ENCODE measurements at regions not wholly inside any gene's neighbourhood (a gene's known extent, or its start where the extent isn't known, plus 50 kb on each side); places are given as distances from the start of the nearest gene placed in this dataset.

DNA sequence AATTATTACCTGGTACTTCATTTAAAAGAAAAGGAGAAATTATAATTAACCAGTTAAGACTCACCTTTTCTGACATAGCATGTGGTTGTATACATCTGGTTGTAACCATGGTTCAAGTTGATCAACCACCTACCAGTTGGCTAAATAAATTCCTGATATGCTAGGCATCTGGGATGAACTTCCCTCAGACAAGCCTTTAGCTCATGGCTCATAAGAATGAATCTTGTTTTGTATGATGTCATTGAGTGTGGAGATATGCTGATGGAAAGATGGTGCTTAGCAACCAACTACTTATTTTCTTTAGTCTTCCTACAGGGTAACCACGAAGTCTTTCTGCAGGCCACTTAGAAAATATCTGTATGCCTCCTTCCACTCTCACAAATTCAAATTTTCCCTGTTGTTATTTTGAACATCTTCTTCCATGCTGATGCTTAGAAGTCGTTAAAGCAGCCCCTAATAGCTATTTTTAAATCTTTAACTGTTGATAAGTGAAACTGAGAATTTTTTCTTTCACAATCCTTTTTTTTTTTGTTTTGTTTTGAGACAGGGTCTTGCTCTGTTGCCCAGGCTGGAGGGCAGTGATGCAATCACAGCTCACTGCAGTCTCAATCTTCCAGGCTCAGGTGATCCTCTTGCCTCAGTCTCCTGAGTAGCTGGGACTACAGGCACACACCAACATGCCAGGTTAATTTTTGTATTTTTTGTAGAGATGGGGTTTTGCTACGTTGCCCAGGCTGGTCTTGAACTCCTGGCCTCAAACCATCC, 51.9 kb upstream of the PTHLH start:
- Histone ChIP-seq H3K14ac (replicated peaks; ENCODE audit: low read depth, low read length) (0 out of 2 replicates have a peak overlapping the region, but pooled peaks have one; percentile 46), H2AK9ac (replicated peaks; ENCODE audit: low read depth, low read length, poor library complexity) (no peak overlapping the region), H2BK120ac (ENCODE audit: low read depth, low read length) (peak overlapping the region; percentile 77), H3K23ac (ENCODE audit: low read depth, low read length) (no peak overlapping the region), H3K27ac (ENCODE audit: insufficient read depth, low read length) (no peak overlapping the region), H2BK15ac (ENCODE audit: low read depth, low read length) (peak overlapping the region; percentile 65; the same call in 2 of the 3 replicates), H3K18ac (ENCODE audit: low read depth, low read length) (peak overlapping the region; percentile 43; the same call in 1 of the 2 replicates), H4K91ac (ENCODE audit: insufficient read depth, low read depth, low read length) (no peak overlapping the region), H3K79me1 (ENCODE audit: low read depth in 1 of 2, low read length in 2 of 2) (no peaks in the 10 kb centered on the region), H2AK5ac (ENCODE audit: low read depth, low read length) (peak overlapping the region; percentile 43; the same call in 1 of the 2 replicates), H3K9ac (ENCODE audit: low read depth, low read length) (no peak overlapping the region), H4K20me1 (ENCODE audit: insufficient read depth, low read length) (no peaks in the 10 kb centered on the region), H3K9me3 (ENCODE audit: control insufficient read depth, insufficient read depth, low read length) (no peaks in the 10 kb centered on the region), H3K4me2 (ENCODE audit: low read depth, low read length) (no peak overlapping the region), H2AFZ (replicated peaks; ENCODE audit: low read length, poor library complexity) (no peak overlapping the region), H2BK20ac (ENCODE audit: low read depth, low read length) (peak overlapping the region; percentile 76; the same call in 1 of the 2 replicates), H4K5ac (ENCODE audit: low read depth, low read length) (peak overlapping the region; percentile 27; the same call in 1 of the 2 replicates), H4K8ac (ENCODE audit: low read depth in 2 of 2, low read length in 2 of 2) (peak overlapping the region in 1 of 2 experiments; percentile 91; a peak in 3 of 4 replicates), H3K4me1 (ENCODE audit: control insufficient read depth, insufficient read depth, low read length) (peaks cover 8% of the 10 kb centered on the region), H3K27me3 (ENCODE audit: control insufficient read depth, insufficient read depth, low read length) (no peaks in the 10 kb centered on the region), H3K4ac (ENCODE audit: low read depth, low read length) (peak overlapping the region; percentile 5; the same call in 1 of the 2 replicates), H3K36me3 (ENCODE audit: control insufficient read depth, insufficient read depth, low read length) (no peaks in the 10 kb centered on the region), H3K56ac (ENCODE audit: extremely low read depth, insufficient read depth, low read length) (no peak overlapping the region), H3K4me3 (ENCODE audit: insufficient read depth, low read depth, low read length) (no peak overlapping the region), H3K9me1 (ENCODE audit: insufficient read depth, low read length) (peaks cover 5% of the 10 kb centered on the region; the same call in 1 of the 2 replicates), H2BK5ac (ENCODE audit: low read depth, low read length, poor library complexity, severe bottlenecking) (peak overlapping the region; percentile 96)
- dilution Hi-C loops (cut with HindIII; ENCODE audit: low sequenced_read_pairs, unreplicated experiment) (no loop called here), intact Hi-C loops (cut with micrococcal nuclease) (no loop called here), in situ Hi-C loops (cut with MboI; ENCODE audit: low sequenced_read_pairs) (no loop called here)
- DNase-seq (peak; percentile 92), ATAC-seq (ENCODE audit: low read depth) (peak; percentile 30)
- ChIA-PET POLR2A (ENCODE audit: unreplicated experiment) (no interaction called here), CTCF (interaction anchor here (0.7 kb wide), 1 partner anchor 298 kb away, joined by 3 read pairs; no protein-coding TSS in a partner anchor)
- no CpG with 5 or more reads among the region's 3 CpGs for WGBS, 2 experiments (ENCODE audit: extremely low coverage in 2 of 2, insufficient read length in 1 of 2)
- peak; percentile 34 for TF ChIP-seq CEBPB (IDR thresholded peaks at IDR 0.05; ENCODE audit: low read depth, low read length)
- TF ChIP-seq, protein P1, sequence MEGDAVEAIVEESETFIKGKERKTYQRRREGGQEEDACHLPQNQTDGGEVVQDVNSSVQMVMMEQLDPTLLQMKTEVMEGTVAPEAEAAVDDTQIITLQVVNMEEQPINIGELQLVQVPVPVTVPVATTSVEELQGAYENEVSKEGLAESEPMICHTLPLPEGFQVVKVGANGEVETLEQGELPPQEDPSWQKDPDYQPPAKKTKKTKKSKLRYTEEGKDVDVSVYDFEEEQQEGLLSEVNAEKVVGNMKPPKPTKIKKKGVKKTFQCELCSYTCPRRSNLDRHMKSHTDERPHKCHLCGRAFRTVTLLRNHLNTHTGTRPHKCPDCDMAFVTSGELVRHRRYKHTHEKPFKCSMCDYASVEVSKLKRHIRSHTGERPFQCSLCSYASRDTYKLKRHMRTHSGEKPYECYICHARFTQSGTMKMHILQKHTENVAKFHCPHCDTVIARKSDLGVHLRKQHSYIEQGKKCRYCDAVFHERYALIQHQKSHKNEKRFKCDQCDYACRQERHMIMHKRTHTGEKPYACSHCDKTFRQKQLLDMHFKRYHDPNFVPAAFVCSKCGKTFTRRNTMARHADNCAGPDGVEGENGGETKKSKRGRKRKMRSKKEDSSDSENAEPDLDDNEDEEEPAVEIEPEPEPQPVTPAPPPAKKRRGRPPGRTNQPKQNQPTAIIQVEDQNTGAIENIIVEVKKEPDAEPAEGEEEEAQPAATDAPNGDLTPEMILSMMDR (conservative IDR thresholded peaks at IDR 0.05; ENCODE audit: low read depth, low read length), result no peak
- TF ChIP-seq, protein P2, sequence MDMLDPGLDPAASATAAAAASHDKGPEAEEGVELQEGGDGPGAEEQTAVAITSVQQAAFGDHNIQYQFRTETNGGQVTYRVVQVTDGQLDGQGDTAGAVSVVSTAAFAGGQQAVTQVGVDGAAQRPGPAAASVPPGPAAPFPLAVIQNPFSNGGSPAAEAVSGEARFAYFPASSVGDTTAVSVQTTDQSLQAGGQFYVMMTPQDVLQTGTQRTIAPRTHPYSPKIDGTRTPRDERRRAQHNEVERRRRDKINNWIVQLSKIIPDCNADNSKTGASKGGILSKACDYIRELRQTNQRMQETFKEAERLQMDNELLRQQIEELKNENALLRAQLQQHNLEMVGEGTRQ (IDR thresholded peaks at IDR 0.05; ENCODE audit: low read depth, low read length), result no peak
- TF ChIP-seq CHD1 (IDR thresholded peaks at IDR 0.05; ENCODE audit: low read depth, low read length), result no peak
- peak; percentile 23; the same call in 1 of the 2 replicates for TF ChIP-seq FOS (IDR thresholded peaks at IDR 0.05; ENCODE audit: low read depth, low read length)
- TF ChIP-seq RAD21 (IDR thresholded peaks at IDR 0.05; ENCODE audit: low read length), result peak; percentile 4; the same call in 1 of the 2 replicates
- no TSS peak for BruUV-seq (replicated peaks)

All from IMR-90 (cell line).